OCI-LY1 (cell line): ENCODE measurements at regions not wholly inside any gene's neighbourhood (a gene's known extent, or its start where the extent isn't known, plus 50 kb on each side); places are given as distances from the start of the nearest gene placed in this dataset.

Experiments used
- H2AFZ ChIP-seq: fragments of 200-600 bp; sonication (generic), shearing (Covaris generic); 2 replicates; pipeline ENCODE4 v1.6.0; 2014; ENCODE audit warnings: antibody characterized with exemption, mild to moderate bottlenecking, low read length
- H3F3A ChIP-seq: fragments of 200-600 bp; sonication (generic), shearing (Covaris generic); 2 replicates; pipeline ENCODE4 v1.6.0; 2014; ENCODE audit warnings: mild to moderate bottlenecking, antibody characterized with exemption, low read length, moderate library complexity; ENCODE audit not compliant: insufficient read depth
- H3K27ac ChIP-seq: fragments of 200-600 bp; sonication (generic); 2 replicates; pipeline ENCODE4 v1.5.1; 2014; ENCODE audit warnings: low read length, mixed run types, mild to moderate bottlenecking, low read depth; ENCODE audit not compliant: poor library complexity, severe bottlenecking
- H3K27me3 ChIP-seq: fragments of 200-600 bp; sonication (generic); 2 replicates; pipeline ENCODE4 v1.6.0; 2014; ENCODE audit warnings: antibody characterized with exemption, mild to moderate bottlenecking, low read length, moderate library complexity; ENCODE audit not compliant: insufficient read depth
- H3K36me3 ChIP-seq: fragments of 200-600 bp; sonication (generic); 2 replicates; pipeline ENCODE4 v1.6.1; 2014; ENCODE audit warnings: mild to moderate bottlenecking, antibody characterized with exemption, low read length, moderate library complexity, mixed read lengths; ENCODE audit not compliant: insufficient read depth
- H3K4me1 ChIP-seq: fragments of 200-600 bp; sonication (generic); 2 replicates; pipeline ENCODE4 v1.5.1; 2014; ENCODE audit warnings: mild to moderate bottlenecking, low read length, moderate library complexity; ENCODE audit not compliant: insufficient read depth, severe bottlenecking
- H3K4me2 ChIP-seq: fragments of 200-600 bp; sonication (generic), shearing (Covaris generic); 2 replicates; pipeline ENCODE4 v1.6.1; 2014; ENCODE audit warnings: low read length
- H3K4me3 ChIP-seq: fragments of 200-600 bp; sonication (generic); 2 replicates; pipeline ENCODE4 v1.5.1; 2014; ENCODE audit warnings: low read length, low read depth, mild to moderate bottlenecking, mixed read lengths; ENCODE audit not compliant: poor library complexity, severe bottlenecking
- H3K79me2 ChIP-seq: fragments of 200-600 bp; shearing (Covaris generic); 2 replicates; pipeline ENCODE4 v1.6.1; 2016; ENCODE audit warnings: mixed run types, low read length, mixed read lengths; ENCODE audit not compliant: insufficient read depth
- H3K9ac ChIP-seq: fragments of 200-600 bp; sonication (generic), shearing (Covaris generic); 2 replicates; pipeline ENCODE4 v1.6.1; 2014; ENCODE audit warnings: mild to moderate bottlenecking, low read length, mixed read lengths
- H3K9me2 ChIP-seq: fragments of 200-600 bp; sonication (generic), shearing (Covaris generic); 2 replicates; pipeline ENCODE4 v1.6.1; 2014; ENCODE audit warnings: low read depth, mild to moderate bottlenecking, low read length, mixed read lengths
- H3K9me3 ChIP-seq: fragments of 200-600 bp; shearing (Covaris generic); 2 replicates; pipeline ENCODE4 v1.6.1; 2014; ENCODE audit warnings: low read length, mixed read lengths
- H4K20me1 ChIP-seq: fragments of 200-600 bp; sonication (generic), shearing (Covaris generic); 2 replicates; pipeline ENCODE4 v1.6.0; 2016; ENCODE audit warnings: mild to moderate bottlenecking, low read length; ENCODE audit not compliant: insufficient read depth
- EZH2 ChIP-seq: fragments of 200-600 bp; sonication (generic), shearing (Covaris generic); IDR thresholded peaks from 2 replicates; pipeline ENCODE4 v1.8.0; 2017; ENCODE audit warnings: borderline replicate concordance, mixed run types, mild to moderate bottlenecking, antibody characterized with exemption, low read length, moderate library complexity, mixed read lengths
- TF ChIP-seq, protein P1 (sequence below): fragments of 200-600 bp; sonication (generic), shearing (Covaris generic); IDR thresholded peaks from 2 replicates; pipeline ENCODE4 v1.5.1; 2017; ENCODE audit warnings: mild to moderate bottlenecking, antibody characterized with exemption, low read length, moderate library complexity, mixed read lengths

DNA sequence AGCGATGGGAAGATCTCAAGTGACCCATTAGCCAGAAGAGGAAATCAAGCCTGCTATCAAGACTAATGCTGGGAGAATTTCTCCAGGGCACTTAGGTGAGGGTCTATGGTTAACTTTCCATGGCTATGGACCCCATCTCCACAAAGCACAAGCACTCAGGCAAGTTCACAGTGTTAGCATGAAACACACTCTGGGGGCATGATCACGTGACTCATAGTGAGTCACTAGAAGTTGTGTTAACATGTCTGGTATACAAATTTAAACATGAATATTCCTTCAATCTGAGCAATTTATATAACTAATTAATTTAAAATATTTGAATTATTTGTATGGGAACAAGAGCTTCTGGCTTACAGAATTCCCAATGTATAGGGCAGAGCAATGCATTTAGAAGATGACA, 131.8 kb downstream of the FAM204A start:
- Histone ChIP-seq H3K9me3 (no peaks in the 10 kb centered on the region), H3K27me3 (no peaks in the 10 kb centered on the region), H3K36me3 (no peaks in the 10 kb centered on the region), H4K20me1 (no peaks in the 10 kb centered on the region), H2AFZ (no peak overlapping the region), H3K27ac (no peak overlapping the region), H3K9me2 (no peaks in the 10 kb centered on the region), H3K9ac (no peak overlapping the region), H3K4me2 (no peak overlapping the region), H3K79me2 (no peaks in the 10 kb centered on the region), H3K4me1 (no peaks in the 10 kb centered on the region), H3F3A (no peaks in the 10 kb centered on the region), H3K4me3 (no peak overlapping the region)
- TF ChIP-seq, protein P1, sequence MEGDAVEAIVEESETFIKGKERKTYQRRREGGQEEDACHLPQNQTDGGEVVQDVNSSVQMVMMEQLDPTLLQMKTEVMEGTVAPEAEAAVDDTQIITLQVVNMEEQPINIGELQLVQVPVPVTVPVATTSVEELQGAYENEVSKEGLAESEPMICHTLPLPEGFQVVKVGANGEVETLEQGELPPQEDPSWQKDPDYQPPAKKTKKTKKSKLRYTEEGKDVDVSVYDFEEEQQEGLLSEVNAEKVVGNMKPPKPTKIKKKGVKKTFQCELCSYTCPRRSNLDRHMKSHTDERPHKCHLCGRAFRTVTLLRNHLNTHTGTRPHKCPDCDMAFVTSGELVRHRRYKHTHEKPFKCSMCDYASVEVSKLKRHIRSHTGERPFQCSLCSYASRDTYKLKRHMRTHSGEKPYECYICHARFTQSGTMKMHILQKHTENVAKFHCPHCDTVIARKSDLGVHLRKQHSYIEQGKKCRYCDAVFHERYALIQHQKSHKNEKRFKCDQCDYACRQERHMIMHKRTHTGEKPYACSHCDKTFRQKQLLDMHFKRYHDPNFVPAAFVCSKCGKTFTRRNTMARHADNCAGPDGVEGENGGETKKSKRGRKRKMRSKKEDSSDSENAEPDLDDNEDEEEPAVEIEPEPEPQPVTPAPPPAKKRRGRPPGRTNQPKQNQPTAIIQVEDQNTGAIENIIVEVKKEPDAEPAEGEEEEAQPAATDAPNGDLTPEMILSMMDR, result no peak
- no peak for TF ChIP-seq EZH2

DNA sequence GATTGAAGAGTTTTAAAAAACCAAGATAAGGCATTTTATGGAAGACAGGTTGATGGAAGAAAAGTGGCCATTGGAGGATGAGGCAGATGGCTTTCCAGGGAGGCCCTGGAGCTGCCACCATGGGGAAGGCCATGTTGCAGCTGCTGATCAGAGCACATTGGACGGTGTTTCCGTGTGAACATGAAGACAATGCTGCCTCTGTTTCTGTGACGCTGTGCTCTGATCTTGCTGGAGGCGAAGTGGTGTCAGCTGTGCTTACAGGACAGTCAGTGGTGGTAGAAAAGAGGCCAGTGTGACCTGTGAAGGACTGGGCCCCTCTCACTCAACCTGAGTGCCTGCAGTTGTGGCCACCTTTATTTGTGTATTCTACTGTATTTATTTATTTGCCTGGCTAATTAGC, 132.9 kb downstream of the FAM204A start:
- no peaks in the 10 kb centered on the region for H3K36me3 ChIP-seq
- H3K27ac ChIP-seq, result no peak overlapping the region
- H2AFZ ChIP-seq, result no peak overlapping the region
- H3K79me2 ChIP-seq, result no peaks in the 10 kb centered on the region
- no peaks in the 10 kb centered on the region for H3K9me3 ChIP-seq
- H3K9me2 ChIP-seq, result no peaks in the 10 kb centered on the region
- H3K27me3 ChIP-seq, result no peaks in the 10 kb centered on the region
- H3F3A ChIP-seq, result no peaks in the 10 kb centered on the region
- no peak for TF ChIP-seq EZH2
- TF ChIP-seq, protein P1, result no peak
- no peak overlapping the region for H3K9ac ChIP-seq
- no peaks in the 10 kb centered on the region for H4K20me1 ChIP-seq
- H3K4me1 ChIP-seq, result no peaks in the 10 kb centered on the region
- no peak overlapping the region for H3K4me3 ChIP-seq
- H3K4me2 ChIP-seq, result no peak overlapping the region

GRCh38 chr10:118207470-118208007, 134.6 kb downstream of the FAM204A start:
- Histone ChIP-seq H3K27me3 (no peaks in the 10 kb centered on the region), H3K4me2 (no peak overlapping the region), H3K36me3 (no peaks in the 10 kb centered on the region), H3K9me3 (no peaks in the 10 kb centered on the region), H3F3A (no peaks in the 10 kb centered on the region), H3K4me3 (no peak overlapping the region), H3K4me1 (no peaks in the 10 kb centered on the region), H3K27ac (no peak overlapping the region), H3K9ac (no peak overlapping the region), H3K9me2 (no peaks in the 10 kb centered on the region), H2AFZ (no peak overlapping the region), H3K79me2 (no peaks in the 10 kb centered on the region), H4K20me1 (no peaks in the 10 kb centered on the region)
- TF ChIP-seq, protein P1, result no peak
- TF ChIP-seq EZH2, result no peak
